ENCODE measurements at regions not wholly inside any gene's neighbourhood (a gene's known extent, or its start where the extent isn't known, plus 50 kb on each side); places are given as distances from the start of the nearest gene placed in this dataset.

GRCh38 chr2:45141883-45142866, 132.9 kb upstream of the SIX2 start:
- peak; percentile 20 for DNase-seq (ENCODE audit: low spot score)

- peak; percentile 14 for DNase-seq (ENCODE audit: low spot score)
These were observed 131.4 kb upstream of the SIX2 start for GRCh38 chr2:45140675-45141074.

- DNase-seq (ENCODE audit: low spot score), result peak; percentile 8
These were observed 129.7 kb upstream of the SIX2 start for GRCh38 chr2:45138904-45139303.

GRCh38 chr2:45137966-45138695, 128.9 kb upstream of the SIX2 start:
- DNase-seq (ENCODE audit: low spot score), result peak; percentile 18

GRCh38 chr2:45134726-45135125, 125.5 kb upstream of the SIX2 start:
- no peak for DNase-seq (ENCODE audit: low spot score)

GRCh38 chr2:45134014-45134413, 124.8 kb upstream of the SIX2 start:
- DNase-seq (ENCODE audit: low spot score), result peak; percentile 15

- peak; percentile 37 for DNase-seq (ENCODE audit: low spot score)
These were observed 123.3 kb upstream of the SIX2 start for GRCh38 chr2:45132551-45132950.

- DNase-seq (ENCODE audit: low spot score), result peak; percentile 22
These were observed 122.3 kb upstream of the SIX2 start for GRCh38 chr2:45131587-45131986.

DNA sequence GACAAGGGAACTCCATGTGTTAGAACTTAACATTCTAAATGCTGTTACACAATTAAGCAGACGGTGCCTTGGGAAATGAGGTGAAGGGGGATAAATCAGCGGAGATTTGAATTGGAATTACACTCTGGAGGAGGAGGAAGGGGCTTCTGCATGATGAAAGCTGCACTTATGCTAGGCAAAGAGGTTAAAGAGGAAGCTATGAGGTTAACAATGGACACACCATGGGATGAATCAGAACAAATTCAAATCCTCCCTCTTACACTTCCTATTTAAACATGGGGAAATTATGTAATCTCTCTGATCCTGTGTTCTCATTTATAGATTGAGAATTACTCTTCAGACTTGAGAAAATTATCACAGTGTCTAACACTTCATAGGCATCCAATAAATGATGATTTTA, 121.5 kb upstream of the SIX2 start:
- no peak for DNase-seq (ENCODE audit: low spot score)

DNA sequence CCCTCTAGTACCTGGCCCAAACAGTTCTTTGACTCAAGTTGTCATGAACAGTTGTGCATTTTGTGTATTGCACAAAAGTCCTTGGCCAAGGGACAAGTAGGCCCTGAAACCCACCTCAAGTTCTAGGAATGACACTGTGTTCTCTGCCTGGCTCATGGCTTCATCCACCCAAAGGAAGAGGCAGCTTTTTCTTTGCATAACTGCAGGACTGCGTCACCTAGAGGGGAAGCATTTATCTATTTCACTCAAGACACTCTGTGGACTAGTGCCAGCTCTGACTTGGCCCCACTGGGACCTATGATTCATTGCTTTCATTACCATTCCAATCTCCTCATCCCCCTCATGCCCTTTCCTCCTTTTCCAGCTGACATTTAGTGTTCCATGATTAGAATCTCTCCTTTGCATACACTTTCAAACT, 119.3 kb upstream of the SIX2 start:
- no peak for DNase-seq (ENCODE audit: low spot score)

DNA sequence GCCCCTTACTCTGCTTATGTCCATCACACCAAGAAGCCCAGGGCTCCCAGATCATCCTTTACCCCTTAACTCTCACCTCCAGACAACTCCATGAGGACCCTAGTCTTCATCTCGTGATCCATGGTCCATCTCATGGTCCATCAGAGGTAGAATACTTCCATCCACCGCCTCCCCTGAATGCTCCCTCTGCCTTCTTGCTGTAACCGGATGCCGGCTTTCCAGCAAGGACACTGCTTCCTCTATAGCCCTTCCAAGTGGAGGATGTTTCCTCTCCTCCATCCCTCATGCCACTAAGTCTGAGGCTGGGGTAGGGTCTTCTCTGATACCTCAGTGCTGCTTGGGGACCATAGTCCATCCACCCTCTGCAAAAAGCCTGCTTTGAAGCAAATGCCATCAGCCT, 118.6 kb upstream of the SIX2 start:
- no peak for DNase-seq (ENCODE audit: low spot score)

DNA sequence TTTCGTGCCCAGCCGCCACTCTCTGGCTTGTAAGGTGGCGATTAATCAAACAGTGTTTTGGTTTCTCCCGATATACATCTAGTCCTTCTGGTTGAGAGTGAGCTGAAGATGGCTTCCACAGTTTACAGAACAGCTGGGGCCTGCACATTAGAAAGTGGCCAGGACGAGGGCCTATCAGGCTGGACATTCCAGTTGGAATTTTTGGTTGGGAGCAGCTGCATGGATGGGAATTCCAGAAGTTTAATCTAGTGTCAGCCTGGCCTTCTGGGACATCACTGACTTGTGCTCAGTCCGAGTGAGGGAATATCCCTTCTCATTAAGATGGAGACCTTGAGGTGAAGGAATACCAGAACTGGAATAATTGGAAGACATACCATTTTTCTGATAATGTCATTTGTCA, 118.1 kb upstream of the SIX2 start:
- DNase-seq (ENCODE audit: low spot score), result no peak

GRCh38 chr2:45125232-45125631, 116.0 kb upstream of the SIX2 start:
- DNase-seq (ENCODE audit: low spot score), result no peak

GRCh38 chr2:45124456-45124855, 115.2 kb upstream of the SIX2 start:
- no peak for DNase-seq (ENCODE audit: low spot score)

DNA sequence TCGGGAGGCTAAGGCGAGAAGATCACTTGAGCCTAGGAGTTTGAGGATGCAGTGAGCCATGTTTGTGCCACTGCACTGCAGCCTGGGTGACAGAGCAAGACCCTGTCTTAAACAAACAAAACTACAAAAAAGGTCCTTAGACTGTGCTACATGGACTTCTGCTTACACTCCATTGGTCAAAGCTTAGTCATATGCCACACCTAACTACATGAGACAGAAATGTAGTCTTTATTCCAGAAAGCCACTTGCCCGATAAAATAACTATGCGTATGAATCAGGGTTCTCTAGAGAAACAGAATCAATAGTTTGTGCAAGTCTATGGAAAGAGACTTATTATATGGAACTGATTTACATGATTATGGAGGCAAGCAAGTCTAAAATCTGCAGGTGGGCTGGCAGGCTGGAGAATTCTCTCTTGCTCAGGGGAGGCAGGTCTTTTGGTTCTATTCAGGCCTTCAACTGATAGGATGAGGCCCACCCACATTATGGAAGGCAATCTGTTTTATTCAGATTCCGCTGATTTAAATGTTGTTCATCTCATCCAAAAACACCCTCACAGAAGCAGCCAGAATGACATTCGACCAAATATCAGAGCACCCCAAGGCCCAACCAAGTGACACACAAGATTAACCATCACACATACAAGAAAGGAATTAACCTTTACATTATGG, 114.4 kb upstream of the SIX2 start:
- no peak for DNase-seq (ENCODE audit: low spot score)

DNA sequence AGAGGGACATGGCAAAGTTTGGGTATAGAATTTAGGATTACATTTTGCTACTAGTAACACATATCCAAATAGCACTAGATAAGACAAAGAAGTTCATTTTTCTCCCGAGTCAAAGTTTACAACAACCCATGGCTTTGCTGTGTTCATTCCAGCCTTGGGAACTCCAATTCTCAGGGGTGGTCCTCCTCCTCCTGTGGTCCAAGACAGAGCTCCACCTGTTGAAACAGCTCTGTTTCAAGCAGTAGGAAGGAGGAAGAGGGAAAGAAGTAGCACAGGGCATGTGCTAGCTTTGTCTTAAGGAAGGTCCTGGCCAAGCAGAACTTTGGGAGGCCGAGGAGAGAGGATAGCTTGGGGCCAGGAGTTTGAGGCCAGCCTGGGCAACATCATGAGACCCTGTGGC, 113.8 kb upstream of the SIX2 start:
- DNase-seq (ENCODE audit: low spot score), result no peak

DNA sequence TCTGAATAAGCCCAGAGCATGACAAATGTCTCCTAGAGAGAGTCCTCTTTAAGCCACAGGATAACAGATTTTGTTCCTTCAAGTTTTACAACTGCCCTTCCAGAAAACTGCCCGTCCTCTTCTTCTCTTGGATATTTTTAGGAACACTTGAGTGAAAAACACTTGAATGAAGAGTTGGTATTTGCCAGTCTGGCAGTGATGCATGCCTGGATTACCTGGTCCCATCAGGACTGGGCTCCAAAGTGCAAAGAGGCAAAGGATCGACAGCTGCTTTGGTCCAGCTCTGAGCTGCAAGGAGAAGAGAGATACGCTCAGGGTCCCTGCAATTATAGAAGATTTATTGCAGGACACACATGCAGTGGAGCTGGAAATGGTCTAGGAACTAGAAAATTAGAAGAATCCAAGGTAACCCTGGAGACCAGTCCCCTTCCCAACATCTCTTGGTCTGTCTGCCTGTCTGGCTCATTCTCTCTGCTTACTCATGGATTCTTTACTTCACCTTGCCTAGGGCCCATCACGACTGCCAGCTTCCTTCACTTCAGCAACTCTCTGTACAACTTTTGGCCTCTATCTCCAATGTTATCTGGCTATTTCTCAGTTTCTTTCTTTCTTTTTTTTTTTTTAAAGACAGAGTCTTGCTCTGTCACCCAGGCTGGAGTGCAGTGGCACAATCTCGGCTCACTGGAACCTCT, 112.1 kb upstream of the SIX2 start:
- no peak for DNase-seq (ENCODE audit: low spot score)

GRCh38 chr2:45120546-45120945, 111.3 kb upstream of the SIX2 start:
- no peak for DNase-seq (ENCODE audit: low spot score)

- DNase-seq (ENCODE audit: low spot score), result no peak
These were observed 110.6 kb upstream of the SIX2 start for GRCh38 chr2:45119855-45120254.

- no peak for DNase-seq (ENCODE audit: low spot score)
These were observed 109.8 kb upstream of the SIX2 start for GRCh38 chr2:45119038-45119437.

DNA sequence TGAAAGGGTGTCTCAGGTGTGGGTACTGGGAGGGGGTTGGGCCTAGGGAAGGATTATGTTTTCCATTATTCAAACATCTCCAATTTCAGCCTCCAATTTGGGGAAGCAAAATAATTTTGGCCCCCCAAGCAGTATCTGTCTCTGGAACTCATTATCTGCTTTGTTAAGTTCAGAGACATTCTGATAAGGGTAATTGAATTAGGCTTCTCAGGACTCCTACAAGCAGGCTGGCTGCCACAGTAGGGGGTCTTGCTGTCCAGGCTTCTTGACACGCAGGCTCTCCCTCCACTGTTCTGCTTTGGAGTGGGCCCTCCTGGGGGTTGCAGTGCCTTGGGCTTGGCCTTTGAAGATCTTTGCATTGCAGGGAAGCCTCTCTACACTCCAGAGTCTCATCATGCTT, 108.1 kb upstream of the SIX2 start:
- DNase-seq (ENCODE audit: low spot score), result no peak

- no peak for DNase-seq (ENCODE audit: low spot score)
These were observed 105.9 kb upstream of the SIX2 start for GRCh38 chr2:45115181-45115580.
